Kidney epithelial cell (primary cell): ENCODE measurements at regions not wholly inside any gene's neighbourhood (a gene's known extent, or its start where the extent isn't known, plus 50 kb on each side); places are given as distances from the start of the nearest gene placed in this dataset.

ENCODE experiments used
- DNase-seq: peaks from one replicate; pipeline ENCODE4 v3.0.0-alpha.2; 2010; ENCODE audit warnings: low read depth
- H3K27me3 ChIP-seq: 2 replicates; pipeline ENCODE4 v1.6.0; 2011; ENCODE audit warnings: low read length; ENCODE audit not compliant: control insufficient read depth, insufficient read depth
- H3K36me3 ChIP-seq: 2 replicates; pipeline ENCODE4 v1.5.1; 2011; ENCODE audit warnings: low read length; ENCODE audit not compliant: control insufficient read depth, insufficient read depth
- H3K4me3 ChIP-seq: 2 replicates; pipeline ENCODE4 v1.5.1; 2011; ENCODE audit warnings: low read depth, mild to moderate bottlenecking, control low read depth, low read length
- CTCF ChIP-seq: IDR thresholded peaks from 2 replicates; pipeline ENCODE4 v1.5.1; 2011; ENCODE audit warnings: mild to moderate bottlenecking, moderate library complexity, low read length, control low read depth, inconsistent platforms; ENCODE audit not compliant: insufficient read depth, poor library complexity, severe bottlenecking

- no peaks in the 10 kb centered on the region for H3K36me3 ChIP-seq
- no peak overlapping the region for H3K4me3 ChIP-seq
- no peak for DNase-seq
- no peak for TF ChIP-seq CTCF
- no peaks in the 10 kb centered on the region for H3K27me3 ChIP-seq
These were observed 177.6 kb upstream of the UBE3A start for GRCh38 chr15:25616471-25616870.

GRCh38 chr15:25613134-25613533 lies 174.3 kb upstream of the UBE3A start:
- Histone ChIP-seq H3K4me3 (no peak overlapping the region), H3K27me3 (no peaks in the 10 kb centered on the region), H3K36me3 (no peaks in the 10 kb centered on the region)
- no peak for DNase-seq
- no peak for TF ChIP-seq CTCF

GRCh38 chr15:25611603-25612002 lies 172.8 kb upstream of the UBE3A start:
- Histone ChIP-seq H3K27me3 (no peaks in the 10 kb centered on the region), H3K4me3 (no peak overlapping the region), H3K36me3 (no peaks in the 10 kb centered on the region)
- no peak for DNase-seq
- TF ChIP-seq CTCF, result no peak

GRCh38 chr15:25609371-25609770 lies 170.5 kb upstream of the UBE3A start:
- no peaks in the 10 kb centered on the region for H3K27me3 ChIP-seq
- H3K36me3 ChIP-seq, result no peaks in the 10 kb centered on the region
- H3K4me3 ChIP-seq, result no peak overlapping the region
- no peak for DNase-seq
- no peak for TF ChIP-seq CTCF

GRCh38 chr15:25608926-25609325 lies 170.1 kb upstream of the UBE3A start:
- Histone ChIP-seq H3K36me3 (no peaks in the 10 kb centered on the region), H3K4me3 (no peak overlapping the region), H3K27me3 (no peaks in the 10 kb centered on the region)
- TF ChIP-seq CTCF, result no peak
- no peak for DNase-seq

GRCh38 chr15:25605151-25605550 lies 166.3 kb upstream of the UBE3A start:
- TF ChIP-seq CTCF, result no peak
- DNase-seq, result no peak
- H3K4me3 ChIP-seq, result no peak overlapping the region

More at GRCh38 chr15:25605151-25605550, 166.3 kb upstream of the UBE3A start:
- Histone ChIP-seq H3K36me3 (no peaks in the 10 kb centered on the region), H3K27me3 (no peaks in the 10 kb centered on the region)
